Choroid plexus epithelial cell (primary cell): ENCODE measurements at regions not wholly inside any gene's neighbourhood (a gene's known extent, or its start where the extent isn't known, plus 50 kb on each side); places are given as distances from the start of the nearest gene placed in this dataset.

Experiments used
- DNase-seq: peaks from one replicate; pipeline ENCODE4 v3.0.0-alpha.2; 2010; ENCODE audit warnings: low read depth
- H3K4me3 ChIP-seq: 2 replicates; pipeline ENCODE4 v1.5.1; 2011; ENCODE audit warnings: low read depth, mild to moderate bottlenecking, control low read depth, low read length, moderate library complexity
- TF ChIP-seq, protein P1 (sequence below): conservative IDR thresholded peaks from 2 replicates; pipeline ENCODE4 v1.5.1; 2011; ENCODE audit warnings: low read depth, mild to moderate bottlenecking, control low read depth, inconsistent platforms, low read length, moderate library complexity

DNA sequence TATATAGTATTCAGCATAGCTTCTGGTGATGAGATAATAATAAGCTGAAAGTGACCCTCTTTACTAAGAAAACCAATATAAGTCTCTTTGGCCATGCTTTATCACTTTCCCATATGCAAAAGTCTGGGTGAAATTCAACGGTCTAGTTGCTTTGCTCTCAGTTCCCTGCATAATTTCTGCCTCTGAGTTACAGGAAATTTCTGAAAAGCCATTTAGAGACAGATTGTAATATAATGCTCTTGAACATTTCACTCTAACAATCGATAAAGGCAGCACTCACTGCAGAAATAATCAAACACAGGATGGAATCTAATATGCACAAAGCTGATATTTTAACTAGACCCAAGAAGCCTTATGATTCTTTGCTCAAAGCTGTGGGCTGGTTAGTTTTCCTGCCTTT is 100.1 kb upstream of the LIFR start:
- TF ChIP-seq, protein P1, sequence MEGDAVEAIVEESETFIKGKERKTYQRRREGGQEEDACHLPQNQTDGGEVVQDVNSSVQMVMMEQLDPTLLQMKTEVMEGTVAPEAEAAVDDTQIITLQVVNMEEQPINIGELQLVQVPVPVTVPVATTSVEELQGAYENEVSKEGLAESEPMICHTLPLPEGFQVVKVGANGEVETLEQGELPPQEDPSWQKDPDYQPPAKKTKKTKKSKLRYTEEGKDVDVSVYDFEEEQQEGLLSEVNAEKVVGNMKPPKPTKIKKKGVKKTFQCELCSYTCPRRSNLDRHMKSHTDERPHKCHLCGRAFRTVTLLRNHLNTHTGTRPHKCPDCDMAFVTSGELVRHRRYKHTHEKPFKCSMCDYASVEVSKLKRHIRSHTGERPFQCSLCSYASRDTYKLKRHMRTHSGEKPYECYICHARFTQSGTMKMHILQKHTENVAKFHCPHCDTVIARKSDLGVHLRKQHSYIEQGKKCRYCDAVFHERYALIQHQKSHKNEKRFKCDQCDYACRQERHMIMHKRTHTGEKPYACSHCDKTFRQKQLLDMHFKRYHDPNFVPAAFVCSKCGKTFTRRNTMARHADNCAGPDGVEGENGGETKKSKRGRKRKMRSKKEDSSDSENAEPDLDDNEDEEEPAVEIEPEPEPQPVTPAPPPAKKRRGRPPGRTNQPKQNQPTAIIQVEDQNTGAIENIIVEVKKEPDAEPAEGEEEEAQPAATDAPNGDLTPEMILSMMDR: no peak
- DNase-seq: no peak

GRCh38 chr5:38657020-38657419 is 100.6 kb upstream of the LIFR start:
- DNase-seq: no peak
- H3K4me3 ChIP-seq: no peak overlapping the region
- TF ChIP-seq, protein P1: no peak

More for the DNA sequence above, 100.1 kb upstream of the LIFR start:
- no peak overlapping the region for H3K4me3 ChIP-seq

DNA sequence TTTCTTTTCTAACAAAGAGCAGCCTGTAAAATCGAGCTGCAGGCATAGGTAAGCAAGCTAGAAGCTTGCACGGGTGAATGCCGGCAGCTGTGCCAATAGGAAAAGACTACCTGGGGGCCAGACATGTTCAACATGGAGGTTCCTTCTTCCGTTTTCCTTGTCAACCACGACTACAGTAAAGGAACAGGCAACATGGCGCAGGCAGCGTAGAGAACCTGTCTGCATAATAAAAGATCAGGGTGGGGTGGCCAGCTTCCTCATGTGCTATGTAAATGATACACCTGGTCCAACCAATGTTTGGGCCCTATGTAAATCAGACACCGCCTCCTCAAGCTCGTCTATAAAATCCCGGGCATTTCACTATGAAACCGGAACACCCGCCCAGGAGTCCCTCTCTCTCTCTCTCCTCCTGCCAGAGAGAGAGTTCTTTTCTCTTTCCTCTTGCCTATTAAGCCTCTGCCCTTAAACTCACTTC is 103.8 kb upstream of the LIFR start:
- H3K4me3 ChIP-seq: no peak overlapping the region
- TF ChIP-seq, protein P1: no peak
- no peak for DNase-seq

DNA sequence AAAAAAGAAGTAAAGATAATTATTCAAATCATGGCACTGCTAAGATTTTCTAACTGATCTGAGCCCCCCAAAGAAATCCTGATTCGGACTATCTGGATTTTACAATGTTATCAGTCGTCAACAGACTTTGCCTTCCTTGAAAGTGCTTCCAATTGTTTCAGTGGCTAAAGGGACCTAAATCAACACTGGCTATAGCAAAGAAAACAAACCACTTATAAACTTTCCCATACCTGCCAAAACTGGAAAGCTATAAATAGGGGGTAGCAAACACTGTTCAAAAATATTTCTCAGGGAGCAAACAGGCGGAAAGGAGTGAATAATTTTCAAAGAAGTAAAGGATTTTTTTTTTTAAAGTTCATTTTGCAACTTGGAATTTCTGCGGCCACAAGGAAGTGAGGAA is 105.6 kb upstream of the LIFR start:
- DNase-seq: no peak
- TF ChIP-seq, protein P1: no peak
- no peak overlapping the region for H3K4me3 ChIP-seq

DNA sequence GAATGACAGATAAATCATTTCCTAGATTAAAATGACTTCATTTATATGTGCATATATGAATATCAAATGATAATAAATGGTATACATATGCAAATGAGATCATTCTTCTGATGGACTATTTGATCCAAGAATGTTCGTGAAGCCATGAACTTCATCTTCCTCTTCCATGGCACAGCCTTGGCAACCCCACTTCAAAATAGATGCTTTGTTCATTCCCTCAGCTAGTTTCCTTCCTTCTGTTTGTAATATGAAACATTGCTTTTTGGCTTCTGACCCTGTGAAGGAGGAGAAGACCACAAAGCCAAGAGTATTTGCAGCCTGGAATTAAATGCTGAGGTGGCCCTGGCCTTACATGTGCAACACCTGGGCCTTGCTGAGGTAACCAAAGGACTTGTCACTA is 106.8 kb upstream of the LIFR start:
- DNase-seq: peak; percentile 28
- TF ChIP-seq, protein P1: no peak
- H3K4me3 ChIP-seq: no peak overlapping the region

- TF ChIP-seq, protein P1: peak; percentile 98
- peak; percentile 87 for DNase-seq
- no peak overlapping the region for H3K4me3 ChIP-seq
Measured at GRCh38 chr5:38666668-38667498, 110.4 kb upstream of the LIFR start.

GRCh38 chr5:38667499-38667776 is 111.0 kb upstream of the LIFR start:
- no peak overlapping the region for H3K4me3 ChIP-seq
- no peak for DNase-seq
- TF ChIP-seq, protein P1: no peak
